ENCODE measurements at regions not wholly inside any gene's neighbourhood (a gene's known extent, or its start where the extent isn't known, plus 50 kb on each side); places are given as distances from the start of the nearest gene placed in this dataset.

DNA sequence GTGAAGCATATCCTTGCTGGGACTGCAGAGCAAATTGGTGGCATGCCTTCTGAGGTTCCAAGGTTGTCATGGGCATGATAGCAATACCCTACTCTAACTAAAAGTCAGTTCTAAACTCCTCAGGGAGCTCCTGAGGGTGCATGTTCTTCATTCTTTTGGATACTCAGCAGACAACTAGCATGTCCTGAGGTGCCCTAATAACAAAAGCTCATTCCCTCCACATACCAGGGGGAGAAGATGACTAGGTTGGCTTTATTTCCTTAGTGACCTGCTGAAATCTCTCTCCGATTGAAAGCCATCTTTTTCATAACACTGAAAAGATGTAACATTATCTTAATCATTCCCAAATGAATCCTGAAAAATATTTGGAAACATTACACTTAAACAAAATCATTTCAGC lies 188.7 kb upstream of the IGF1 start:
- TF ChIP-seq, protein P1, sequence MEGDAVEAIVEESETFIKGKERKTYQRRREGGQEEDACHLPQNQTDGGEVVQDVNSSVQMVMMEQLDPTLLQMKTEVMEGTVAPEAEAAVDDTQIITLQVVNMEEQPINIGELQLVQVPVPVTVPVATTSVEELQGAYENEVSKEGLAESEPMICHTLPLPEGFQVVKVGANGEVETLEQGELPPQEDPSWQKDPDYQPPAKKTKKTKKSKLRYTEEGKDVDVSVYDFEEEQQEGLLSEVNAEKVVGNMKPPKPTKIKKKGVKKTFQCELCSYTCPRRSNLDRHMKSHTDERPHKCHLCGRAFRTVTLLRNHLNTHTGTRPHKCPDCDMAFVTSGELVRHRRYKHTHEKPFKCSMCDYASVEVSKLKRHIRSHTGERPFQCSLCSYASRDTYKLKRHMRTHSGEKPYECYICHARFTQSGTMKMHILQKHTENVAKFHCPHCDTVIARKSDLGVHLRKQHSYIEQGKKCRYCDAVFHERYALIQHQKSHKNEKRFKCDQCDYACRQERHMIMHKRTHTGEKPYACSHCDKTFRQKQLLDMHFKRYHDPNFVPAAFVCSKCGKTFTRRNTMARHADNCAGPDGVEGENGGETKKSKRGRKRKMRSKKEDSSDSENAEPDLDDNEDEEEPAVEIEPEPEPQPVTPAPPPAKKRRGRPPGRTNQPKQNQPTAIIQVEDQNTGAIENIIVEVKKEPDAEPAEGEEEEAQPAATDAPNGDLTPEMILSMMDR (IDR thresholded peaks at IDR 0.05), result no peak
- TF ChIP-seq EZH2 (IDR thresholded peaks at IDR 0.05), result no peak

All from neural progenitor cell (in vitro differentiated cells).